Endothelial cell of umbilical vein (primary cell): ENCODE measurements at regions not wholly inside any gene's neighbourhood (a gene's known extent, or its start where the extent isn't known, plus 50 kb on each side); places are given as distances from the start of the nearest gene placed in this dataset.

Experiments used
- BruUV-seq: library from RNA; stranded (reverse); fragments of 400-500 nt; replicated peaks from 2 replicates; lab custom pipeline; 2021; lab: Mats Ljungman, UMichigan
- CTCF ChIA-PET: fragments of 300-600, 350-600 bp; sonication (Branson Sonifier 250); formaldehyde crosslinking; loops from one replicate; lab custom pipeline; 2021; ENCODE audit warnings: antibody characterized with exemption, inconsistent platforms; lab: Charles Lee
- POLR2A ChIA-PET: fragments of 300-600, 350-600 bp; sonication (Branson Sonifier 250); formaldehyde crosslinking; loops from one replicate; lab custom pipeline; 2021; ENCODE audit warnings: antibody characterized with exemption, inconsistent platforms; lab: Charles Lee
- DNase-seq: peaks from one replicate; pipeline ENCODE4 v3.0.0-alpha.2; 2011; ENCODE audit warnings: low read depth, low spot score
- FAIRE-seq: peaks from 2 replicates; lab custom pipeline; 2011; peaks lifted over from hg19 to GRCh38; lab: Jason Lieb, UNC
- H2AFZ ChIP-seq: 2 replicates; pipeline ENCODE4 v1.6.0; 2012; ENCODE audit warnings: low read depth, low read length, control low read depth, inconsistent platforms
- H3K27ac ChIP-seq: 2 replicates; pipeline ENCODE4 v1.5.1; 2011; ENCODE audit warnings: low read depth, mild to moderate bottlenecking, control low read depth, low read length, moderate library complexity; ENCODE audit not compliant: insufficient read depth
- H3K27me3 ChIP-seq, 2 experiments: 2 replicates each; pipeline versions ENCODE4 v1.6.0 to v1.6.1; 2011; ENCODE audit warnings: low read length in 2 of 2, mixed read lengths in 1 of 2; ENCODE audit not compliant: control insufficient read depth in 2 of 2, insufficient read depth in 2 of 2
- H3K36me3 ChIP-seq, 2 experiments: 2 replicates in 1 of 2; 3 replicates in 1 of 2; pipeline ENCODE4 v1.5.1; 2011; ENCODE audit warnings: low read length in 2 of 2, mild to moderate bottlenecking in 1 of 2, moderate library complexity in 1 of 2; ENCODE audit not compliant: control insufficient read depth in 2 of 2, insufficient read depth in 2 of 2; ENCODE audit errors: extremely low read depth in 1 of 2
- H3K4me1 ChIP-seq: 3 replicates; pipeline ENCODE4 v1.5.1; 2011; ENCODE audit warnings: mild to moderate bottlenecking, low read length; ENCODE audit not compliant: control insufficient read depth, insufficient read depth; ENCODE audit errors: extremely low read depth
- H3K4me2 ChIP-seq: 2 replicates; pipeline ENCODE4 v1.6.1; 2011; ENCODE audit warnings: low read length, control low read depth, mixed read lengths; ENCODE audit not compliant: insufficient read depth
- H3K4me3 ChIP-seq, 3 experiments: fragments of 200-600 bp in 1 of 3; sonication (generic), shearing (Covaris generic) in 1 of 3; replicated peaks in 1 of 3; 2 replicates each; pipeline ENCODE4 v1.5.1; 2011 to 2016; ENCODE audit warnings: control low read depth in 3 of 3, low read length in 3 of 3, mild to moderate bottlenecking in 2 of 3, inconsistent platforms in 1 of 3, low read depth in 1 of 3, moderate library complexity in 1 of 3; ENCODE audit not compliant: insufficient read depth in 1 of 3
- H3K79me2 ChIP-seq: 2 replicates; pipeline ENCODE4 v1.6.0; 2012; ENCODE audit warnings: low read length, inconsistent platforms; ENCODE audit not compliant: control insufficient read depth, insufficient read depth
- H3K9ac ChIP-seq: replicated peaks from 2 replicates; pipeline ENCODE3; 2011; ENCODE audit warnings: low read length, control low read depth; ENCODE audit not compliant: insufficient read depth; ENCODE audit errors: extremely low read depth
- H3K9me1 ChIP-seq: replicated peaks from 3 replicates; pipeline ENCODE4 v1.6.0; 2011; ENCODE audit warnings: mild to moderate bottlenecking, low read length; ENCODE audit not compliant: control insufficient read depth, insufficient read depth; ENCODE audit errors: extremely low read depth
- H3K9me3 ChIP-seq: replicated peaks from 2 replicates; pipeline ENCODE4 v1.5.1; 2012; ENCODE audit warnings: low read length, inconsistent platforms; ENCODE audit not compliant: control insufficient read depth, insufficient read depth
- H4K20me1 ChIP-seq: replicated peaks from 2 replicates; pipeline ENCODE3; 2011; ENCODE audit warnings: mild to moderate bottlenecking, low read length; ENCODE audit not compliant: control insufficient read depth, insufficient read depth; ENCODE audit errors: extremely low read depth
- EZH2 ChIP-seq: IDR thresholded peaks from 2 replicates; pipeline ENCODE4 v1.6.1; 2012; ENCODE audit warnings: borderline replicate concordance, low read depth, mild to moderate bottlenecking, moderate library complexity, low read length, inconsistent platforms; ENCODE audit not compliant: severe bottlenecking
- FOS ChIP-seq: IDR thresholded peaks from 2 replicates; pipeline ENCODE4 v1.6.1; 2011; ENCODE audit warnings: mild to moderate bottlenecking, low read length, moderate library complexity, borderline replicate concordance; ENCODE audit not compliant: insufficient read depth
- GATA2 ChIP-seq: IDR thresholded peaks from 2 replicates; pipeline ENCODE4 v1.7.0; 2011; ENCODE audit warnings: low read depth, mild to moderate bottlenecking, moderate library complexity, mixed read lengths, low read length; ENCODE audit not compliant: insufficient read length, insufficient read depth
- JUN ChIP-seq: IDR thresholded peaks from 2 replicates; pipeline ENCODE4 v1.6.1; 2011; ENCODE audit warnings: borderline replicate concordance, low read depth; ENCODE audit not compliant: insufficient read length, insufficient read depth
- MYC ChIP-seq: IDR thresholded peaks from one replicate; pipeline ENCODE4 v1.6.1; 2011; ENCODE audit warnings: mild to moderate bottlenecking, low read depth, low read length
- POLR2A ChIP-seq: IDR thresholded peaks from 2 replicates; pipeline ENCODE4 v1.6.1; 2012; ENCODE audit warnings: low read depth, mild to moderate bottlenecking, control low read depth, low read length
- POLR2AphosphoS5 ChIP-seq: IDR thresholded peaks from 2 replicates; pipeline ENCODE4 v1.6.1; 2012; ENCODE audit warnings: low read depth, mild to moderate bottlenecking, control low read depth, low read length, moderate library complexity; ENCODE audit not compliant: insufficient read depth
- dilution Hi-C: fragments of 300-500 bp; cut with MboI; formaldehyde crosslinking; loops from one replicate; pipeline ENCODE4 v1.15.0; 2019; ENCODE audit warnings: low sequenced_read_pairs; ENCODE audit not compliant: extremely low pct_ligation_motif_present
- intact Hi-C: fragments of 100-400 bp; cut with micrococcal nuclease; formaldehyde crosslinking; loops from one replicate; pipeline ENCODE4 v1.10.0; 2022
- TF ChIP-seq, protein P1 (sequence below), 2 donors: IDR thresholded peaks; 1 replicate in 1 of 2; 2 replicates in 1 of 2; pipeline ENCODE4 v1.5.1; 2011; ENCODE audit warnings: low read length in 2 of 2, mild to moderate bottlenecking in 2 of 2, moderate library complexity in 2 of 2, control low read depth in 1 of 2, inconsistent platforms in 1 of 2, low read depth in 1 of 2; ENCODE audit not compliant: insufficient read depth in 1 of 2; ENCODE audit errors: extremely low read depth in 1 of 2
- TF ChIP-seq, protein P2 (sequence below): IDR thresholded peaks from 2 replicates; pipeline ENCODE4 v1.6.1; 2011; ENCODE audit not compliant: insufficient read depth, insufficient read length

DNA sequence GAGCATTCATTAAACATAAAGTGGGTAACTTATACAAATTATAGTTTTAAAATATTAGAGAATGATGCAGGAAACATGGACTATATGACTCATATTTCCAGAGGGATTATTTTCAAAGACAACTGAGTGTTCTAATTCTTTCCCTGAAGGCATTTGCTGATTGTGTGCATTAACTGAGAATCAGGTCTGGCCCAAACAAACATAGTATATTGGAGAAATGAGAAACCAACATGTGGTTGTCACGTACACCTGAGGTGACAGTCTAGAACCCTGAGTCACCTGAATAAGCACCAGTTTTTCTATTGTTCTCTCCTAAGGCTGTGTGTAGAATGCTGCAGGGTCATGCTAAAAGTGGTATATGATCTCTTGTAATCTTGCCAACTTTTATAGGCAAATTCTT is 1125.7 kb downstream of the XPNPEP1 start:
- dilution Hi-C loops = no loop called here
- no peak for FAIRE-seq

DNA sequence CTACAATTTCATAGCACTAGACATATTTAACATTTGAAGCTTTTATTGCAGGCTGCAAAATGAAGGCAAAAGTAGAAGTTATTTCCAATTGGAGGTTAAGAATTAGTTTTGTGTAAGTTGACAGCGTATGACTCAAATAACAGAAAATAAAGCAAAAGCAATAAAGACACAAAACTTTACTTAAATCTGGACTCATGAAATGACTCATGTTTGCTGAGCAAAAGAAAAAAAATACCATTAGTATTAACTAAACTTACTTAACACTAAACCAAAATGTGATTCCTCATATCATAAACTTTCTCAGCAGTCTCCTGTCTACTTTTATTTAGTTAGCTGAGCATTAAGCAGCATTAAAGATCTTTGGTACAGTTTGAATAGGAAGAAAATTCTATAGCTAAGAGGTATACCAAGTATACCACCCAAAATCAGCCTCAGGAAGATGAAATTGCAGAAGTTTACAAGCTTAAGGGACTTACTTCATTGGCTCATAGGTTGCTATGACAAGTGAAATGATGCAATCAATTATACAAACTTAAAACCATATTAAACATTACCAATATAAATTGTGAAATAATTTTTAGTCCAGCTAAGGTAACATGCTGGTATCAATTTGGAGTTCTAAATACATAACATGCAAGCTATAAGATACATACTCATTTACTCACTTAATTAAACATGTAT is 1131.4 kb downstream of the XPNPEP1 start:
- H3K27ac ChIP-seq = no peak overlapping the region
- FAIRE-seq (no peak), DNase-seq (no peak)
- no peak overlapping the region for H3K4me2 ChIP-seq
- ChIA-PET POLR2A (no interaction called here), CTCF (no interaction called here)
- H3K4me3 ChIP-seq = no peak overlapping the region
- no peaks in the 10 kb centered on the region for H4K20me1 ChIP-seq
- no peak overlapping the region for H2AFZ ChIP-seq
- TF ChIP-seq, protein P1, sequence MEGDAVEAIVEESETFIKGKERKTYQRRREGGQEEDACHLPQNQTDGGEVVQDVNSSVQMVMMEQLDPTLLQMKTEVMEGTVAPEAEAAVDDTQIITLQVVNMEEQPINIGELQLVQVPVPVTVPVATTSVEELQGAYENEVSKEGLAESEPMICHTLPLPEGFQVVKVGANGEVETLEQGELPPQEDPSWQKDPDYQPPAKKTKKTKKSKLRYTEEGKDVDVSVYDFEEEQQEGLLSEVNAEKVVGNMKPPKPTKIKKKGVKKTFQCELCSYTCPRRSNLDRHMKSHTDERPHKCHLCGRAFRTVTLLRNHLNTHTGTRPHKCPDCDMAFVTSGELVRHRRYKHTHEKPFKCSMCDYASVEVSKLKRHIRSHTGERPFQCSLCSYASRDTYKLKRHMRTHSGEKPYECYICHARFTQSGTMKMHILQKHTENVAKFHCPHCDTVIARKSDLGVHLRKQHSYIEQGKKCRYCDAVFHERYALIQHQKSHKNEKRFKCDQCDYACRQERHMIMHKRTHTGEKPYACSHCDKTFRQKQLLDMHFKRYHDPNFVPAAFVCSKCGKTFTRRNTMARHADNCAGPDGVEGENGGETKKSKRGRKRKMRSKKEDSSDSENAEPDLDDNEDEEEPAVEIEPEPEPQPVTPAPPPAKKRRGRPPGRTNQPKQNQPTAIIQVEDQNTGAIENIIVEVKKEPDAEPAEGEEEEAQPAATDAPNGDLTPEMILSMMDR (IDR thresholded peaks at IDR 0.05; ENCODE audit: extremely low read depth in 1 of 2, insufficient read depth in 1 of 2, low read depth in 1 of 2, low read length in 2 of 2) = no peak
- TF ChIP-seq FOS (no peak), POLR2A (no peak), POLR2AphosphoS5 (no peak), MYC (no peak), JUN (no peak), GATA2 (no peak), EZH2 (no peak)
- TF ChIP-seq, protein P2, sequence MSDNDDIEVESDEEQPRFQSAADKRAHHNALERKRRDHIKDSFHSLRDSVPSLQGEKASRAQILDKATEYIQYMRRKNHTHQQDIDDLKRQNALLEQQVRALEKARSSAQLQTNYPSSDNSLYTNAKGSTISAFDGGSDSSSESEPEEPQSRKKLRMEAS = no peak
- intact Hi-C loops = no loop called here
- no peaks in the 10 kb centered on the region for H3K4me1 ChIP-seq
- H3K9me1 ChIP-seq = no peaks in the 10 kb centered on the region
- H3K9me3 ChIP-seq = peaks cover 2% of the 10 kb centered on the region
- H3K79me2 ChIP-seq = no peaks in the 10 kb centered on the region
- no TSS peak for BruUV-seq
- no peaks in the 10 kb centered on the region for H3K27me3 ChIP-seq
- dilution Hi-C loops = no loop called here
- H3K36me3 ChIP-seq = no peaks in the 10 kb centered on the region
- no peak overlapping the region for H3K9ac ChIP-seq

More for the DNA sequence above, 1125.7 kb downstream of the XPNPEP1 start:
- H2AFZ ChIP-seq = no peak overlapping the region
- ChIA-PET POLR2A (no interaction called here), CTCF (no interaction called here)
- intact Hi-C loops = no loop called here
- no peaks in the 10 kb centered on the region for H3K9me3 ChIP-seq
- H3K36me3 ChIP-seq = no peaks in the 10 kb centered on the region
- H3K4me1 ChIP-seq = no peaks in the 10 kb centered on the region
- no peaks in the 10 kb centered on the region for H3K79me2 ChIP-seq
- BruUV-seq = no TSS peak
- no peak overlapping the region for H3K4me3 ChIP-seq
- H3K27me3 ChIP-seq = no peaks in the 10 kb centered on the region
- no peak for DNase-seq
- H3K4me2 ChIP-seq = no peak overlapping the region
- H3K27ac ChIP-seq = no peak overlapping the region
- H3K9ac ChIP-seq = no peak overlapping the region
- H3K9me1 ChIP-seq = no peaks in the 10 kb centered on the region
- H4K20me1 ChIP-seq = no peaks in the 10 kb centered on the region
- no peak for TF ChIP-seq GATA2
- no peak for TF ChIP-seq EZH2
- TF ChIP-seq, protein P2 = no peak
- TF ChIP-seq MYC = no peak
